CD14-positive monocyte (primary cell): ENCODE measurements at regions not wholly inside any gene's neighbourhood (a gene's known extent, or its start where the extent isn't known, plus 50 kb on each side); places are given as distances from the start of the nearest gene placed in this dataset.

ENCODE experiments used
- DNase-seq, 3 donors: peaks; one replicate each; pipeline ENCODE4 v3.0.0-alpha.2; 2011 to 2022
- H2AFZ ChIP-seq: 2 replicates; pipeline ENCODE4 v1.6.0; 2012; ENCODE audit warnings: mild to moderate bottlenecking, low read depth, low read length, inconsistent platforms; ENCODE audit not compliant: insufficient read depth, poor library complexity, severe bottlenecking
- H3K27ac ChIP-seq, 2 donors: 1 replicate in 1 of 2; 2 replicates in 1 of 2; pipeline ENCODE4 v1.5.1; 2012 to 2013; ENCODE audit warnings: low read length in 2 of 2, control low read depth in 1 of 2, inconsistent platforms in 1 of 2, low read depth in 1 of 2, mild to moderate bottlenecking in 1 of 2
- H3K27me3 ChIP-seq, 2 donors: one replicate each; pipeline versions ENCODE4 v1.6.0 to v1.6.1; 2011 to 2013; ENCODE audit warnings: low read length in 2 of 2; ENCODE audit not compliant: control insufficient read depth in 2 of 2, insufficient read depth in 2 of 2
- H3K36me3 ChIP-seq, 2 donors: replicated peaks in 1 of 2; 1 replicate in 1 of 2; 2 replicates in 1 of 2; pipeline versions ENCODE4 v1.5.1 to v1.6.1; 2012 to 2013; ENCODE audit warnings: low read length in 2 of 2, control low read depth in 1 of 2, inconsistent platforms in 1 of 2, mild to moderate bottlenecking in 1 of 2; ENCODE audit not compliant: insufficient read depth in 2 of 2, control insufficient read depth in 1 of 2
- H3K4me1 ChIP-seq, 2 donors: 1 replicate in 1 of 2; 2 replicates in 1 of 2; pipeline versions ENCODE4 v1.5.1 to v1.6.1; 2012 to 2013; ENCODE audit warnings: low read length in 2 of 2, control low read depth in 1 of 2, inconsistent platforms in 1 of 2, mild to moderate bottlenecking in 1 of 2, moderate library complexity in 1 of 2; ENCODE audit not compliant: insufficient read depth in 2 of 2, control insufficient read depth in 1 of 2
- H3K4me2 ChIP-seq: replicated peaks from 2 replicates; pipeline ENCODE3; 2012; ENCODE audit warnings: low read length, moderate library complexity, mild to moderate bottlenecking; ENCODE audit not compliant: poor library complexity, severe bottlenecking; ENCODE audit errors: extremely low read depth
- H3K4me3 ChIP-seq, 3 experiments: fragments of 200-600 bp in 1 of 3; sonication (generic) in 1 of 3; replicated peaks in 1 of 3; 1 replicate in 2 of 3; 2 replicates in 1 of 3; pipeline ENCODE4 v1.5.1; 2011 to 2013; ENCODE audit warnings: low read length in 3 of 3, mild to moderate bottlenecking in 3 of 3, control low read depth in 2 of 3, low read depth in 2 of 3, inconsistent platforms in 1 of 3, moderate library complexity in 1 of 3
- H3K79me2 ChIP-seq: 2 replicates; pipeline ENCODE4 v1.6.0; 2012; ENCODE audit warnings: mild to moderate bottlenecking, control low read depth, inconsistent platforms, low read length, moderate library complexity; ENCODE audit not compliant: insufficient read depth
- H3K9ac ChIP-seq: 2 replicates; pipeline ENCODE4 v1.6.0; 2017; ENCODE audit warnings: low read length, mild to moderate bottlenecking; ENCODE audit not compliant: insufficient read depth, poor library complexity, severe bottlenecking
- H3K9me3 ChIP-seq, 2 donors: replicated peaks in 1 of 2; 1 replicate in 1 of 2; 2 replicates in 1 of 2; pipeline versions ENCODE4 v1.5.1 to v1.6.1; 2012 to 2013; ENCODE audit warnings: low read length in 2 of 2, control low read depth in 1 of 2; ENCODE audit not compliant: control insufficient read depth in 1 of 2, insufficient read depth in 1 of 2
- H4K20me1 ChIP-seq: 2 replicates; pipeline ENCODE4 v1.6.0; 2012; ENCODE audit warnings: mild to moderate bottlenecking, low read length, control low read depth, moderate library complexity; ENCODE audit not compliant: insufficient read depth
- H3K27ac Mint-ChIP-seq, 7 donors: one replicate each; pipeline ENCODE4 v1.8.0; 2020; ENCODE audit warnings: mild to moderate bottlenecking in 7 of 7, mixed read lengths in 7 of 7, moderate library complexity in 6 of 7, inconsistent platforms in 2 of 7
- H3K27me3 Mint-ChIP-seq, 3 donors: one replicate each; pipeline ENCODE4 v1.8.0; 2021 to 2022; ENCODE audit warnings: low read depth in 3 of 3, mild to moderate bottlenecking in 3 of 3, mixed read lengths in 3 of 3, moderate library complexity in 3 of 3, inconsistent platforms in 1 of 3
- H3K36me3 Mint-ChIP-seq, 2 donors: one replicate each; pipeline ENCODE4 v1.8.0; 2020; ENCODE audit warnings: mixed read lengths in 2 of 2, inconsistent platforms in 1 of 2, mild to moderate bottlenecking in 1 of 2
- H3K4me1 Mint-ChIP-seq: one replicate; pipeline ENCODE4 v1.8.0; 2020; ENCODE audit warnings: mild to moderate bottlenecking, mixed read lengths
- H3K4me3 Mint-ChIP-seq, 2 donors: one replicate each; pipeline ENCODE4 v1.8.0; 2020; ENCODE audit warnings: mild to moderate bottlenecking in 2 of 2, mixed read lengths in 2 of 2, moderate library complexity in 1 of 2
- H3K9me3 Mint-ChIP-seq, 7 donors: one replicate each; pipeline ENCODE4 v1.8.0; 2020 to 2022; ENCODE audit warnings: mixed read lengths in 7 of 7, mild to moderate bottlenecking in 6 of 7, moderate library complexity in 6 of 7, inconsistent platforms in 2 of 7
- WGBS: methylation state at CpG from one replicate; pipeline ENCODE4 v1.1.5; 2013; ENCODE audit warnings: missing lambda C conversion rate; ENCODE audit not compliant: insufficient coverage; 5-methylcytosine and 5-hydroxymethylcytosine counted together
- intact Hi-C, 2 donors: fragments of 100-400 bp; cut with micrococcal nuclease; formaldehyde crosslinking; loops; one replicate each; pipeline versions ENCODE4 v1.15.0 to v1.15.1; 2023
- TF ChIP-seq, protein P1 (sequence below): fragments of 200-600 bp; IDR thresholded peaks from one replicate; pipeline ENCODE4 v1.8.0; 2022; ENCODE audit warnings: antibody characterized with exemption, mild to moderate bottlenecking

DNA sequence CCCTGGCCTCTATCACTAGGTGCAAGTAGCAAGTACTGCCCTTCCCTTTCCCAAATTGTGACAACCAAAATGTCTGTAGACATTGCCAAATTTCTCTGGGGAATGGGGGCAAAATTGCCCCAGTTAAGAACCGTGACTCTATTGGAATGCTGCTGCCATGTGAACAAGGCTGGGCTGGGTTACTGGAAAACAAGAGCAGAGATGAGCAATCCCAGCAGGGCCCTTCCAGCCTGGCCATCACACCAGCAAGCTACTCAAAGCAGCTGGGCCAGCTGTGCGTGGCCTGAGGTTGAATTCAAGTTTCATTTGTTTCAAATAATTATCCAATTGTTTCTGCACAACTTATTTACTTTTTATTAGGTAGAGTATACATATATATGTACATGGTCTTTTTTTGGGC lies 103.4 kb upstream of the PKP2 start:
- no peaks in the 10 kb centered on the region for H3K27me3 ChIP-seq
- WGBS, result 60% methylated on average over 1 of the region's 2 CpGs
- peaks cover 0 to 5% of the 10 kb centered on the region in 2 donors for H3K9me3 ChIP-seq
- H3K4me2 ChIP-seq, result no peak overlapping the region
- H3K27ac ChIP-seq, result no peak overlapping the region
- H3K4me3 Mint-ChIP-seq, result no peak overlapping the region
- TF ChIP-seq, protein P1, sequence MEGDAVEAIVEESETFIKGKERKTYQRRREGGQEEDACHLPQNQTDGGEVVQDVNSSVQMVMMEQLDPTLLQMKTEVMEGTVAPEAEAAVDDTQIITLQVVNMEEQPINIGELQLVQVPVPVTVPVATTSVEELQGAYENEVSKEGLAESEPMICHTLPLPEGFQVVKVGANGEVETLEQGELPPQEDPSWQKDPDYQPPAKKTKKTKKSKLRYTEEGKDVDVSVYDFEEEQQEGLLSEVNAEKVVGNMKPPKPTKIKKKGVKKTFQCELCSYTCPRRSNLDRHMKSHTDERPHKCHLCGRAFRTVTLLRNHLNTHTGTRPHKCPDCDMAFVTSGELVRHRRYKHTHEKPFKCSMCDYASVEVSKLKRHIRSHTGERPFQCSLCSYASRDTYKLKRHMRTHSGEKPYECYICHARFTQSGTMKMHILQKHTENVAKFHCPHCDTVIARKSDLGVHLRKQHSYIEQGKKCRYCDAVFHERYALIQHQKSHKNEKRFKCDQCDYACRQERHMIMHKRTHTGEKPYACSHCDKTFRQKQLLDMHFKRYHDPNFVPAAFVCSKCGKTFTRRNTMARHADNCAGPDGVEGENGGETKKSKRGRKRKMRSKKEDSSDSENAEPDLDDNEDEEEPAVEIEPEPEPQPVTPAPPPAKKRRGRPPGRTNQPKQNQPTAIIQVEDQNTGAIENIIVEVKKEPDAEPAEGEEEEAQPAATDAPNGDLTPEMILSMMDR, result no peak
- H3K27me3 Mint-ChIP-seq, result peaks cover 0 to 3% (median 2%) of the 10 kb centered on the region in 3 donors
- H3K36me3 Mint-ChIP-seq, result no peaks in the 10 kb centered on the region
- no peaks in the 10 kb centered on the region for H3K36me3 ChIP-seq
- no peak overlapping the region for H3K27ac Mint-ChIP-seq
- no peak overlapping the region for H2AFZ ChIP-seq
- peaks cover 2 to 14% (median 7%) of the 10 kb centered on the region in 7 donors for H3K9me3 Mint-ChIP-seq
- DNase-seq, result no peak
- no peaks in the 10 kb centered on the region for H4K20me1 ChIP-seq
- H3K9ac ChIP-seq, result no peak overlapping the region
- H3K4me3 ChIP-seq, result no peak overlapping the region
- no peaks in the 10 kb centered on the region for H3K79me2 ChIP-seq
- no peaks in the 10 kb centered on the region for H3K4me1 Mint-ChIP-seq
- H3K4me1 ChIP-seq, result no peaks in the 10 kb centered on the region
- intact Hi-C loops, result no loop called here

DNA sequence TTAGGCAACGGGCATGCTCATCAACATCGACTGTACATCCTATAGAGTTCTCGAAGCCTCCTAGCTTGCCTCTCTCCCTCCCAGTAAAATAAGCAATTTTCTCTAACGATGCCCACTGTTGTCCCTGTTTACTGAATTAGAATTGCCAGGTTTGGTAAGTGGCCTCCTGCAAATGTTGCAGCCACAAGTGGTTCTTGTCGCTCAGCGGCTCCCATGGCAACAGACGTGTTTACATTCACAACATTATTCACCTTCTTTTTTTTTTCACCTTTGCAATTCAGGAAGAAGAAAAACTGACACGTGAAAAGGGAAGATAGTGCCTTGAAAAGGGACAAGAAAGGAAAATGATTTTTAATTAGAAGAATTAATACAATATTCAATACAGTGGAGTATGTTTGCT lies 100.9 kb upstream of the PKP2 start:
- Mint-ChIP-seq H3K4me1 (no peaks in the 10 kb centered on the region), H3K27me3 (peaks cover 3 to 5% (median 3%) of the 10 kb centered on the region in 3 donors), H3K9me3 (peaks cover 0 to 4% (median 2%) of the 10 kb centered on the region in 7 donors), H3K4me3 (no peak overlapping the region), H3K36me3 (no peaks in the 10 kb centered on the region), H3K27ac (no peak overlapping the region)
- Histone ChIP-seq H3K4me2 (no peak overlapping the region), H3K27me3 (no peaks in the 10 kb centered on the region), H4K20me1 (no peaks in the 10 kb centered on the region), H2AFZ (no peak overlapping the region), H3K9ac (no peak overlapping the region), H3K9me3 (peaks cover 0 to 2% of the 10 kb centered on the region in 2 donors), H3K27ac (no peak overlapping the region), H3K36me3 (no peaks in the 10 kb centered on the region), H3K4me1 (no peaks in the 10 kb centered on the region), H3K4me3 (no peak overlapping the region), H3K79me2 (no peaks in the 10 kb centered on the region)
- WGBS, result 92% methylated on average over 4 of the region's 8 CpGs
- intact Hi-C loops, result no loop called here
- no peak for DNase-seq
- TF ChIP-seq, protein P1, result no peak
